HUES6 (cell line): ENCODE measurements at regions not wholly inside any gene's neighbourhood (a gene's known extent, or its start where the extent isn't known, plus 50 kb on each side); places are given as distances from the start of the nearest gene placed in this dataset.

ENCODE experiments used
- H3K27ac ChIP-seq: 2 replicates; pipeline ENCODE4 v1.7.0; 2013; ENCODE audit warnings: low read depth, mild to moderate bottlenecking, low read length, inconsistent platforms
- H3K27me3 ChIP-seq: 2 replicates; pipeline ENCODE4 v1.6.1; 2013; ENCODE audit warnings: low read length; ENCODE audit not compliant: control insufficient read depth, insufficient read depth
- H3K36me3 ChIP-seq: 2 replicates; pipeline ENCODE4 v1.6.1; 2013; ENCODE audit warnings: low read length; ENCODE audit not compliant: control insufficient read depth, insufficient read depth
- H3K4me1 ChIP-seq: 2 replicates; pipeline ENCODE4 v1.6.1; 2013; ENCODE audit warnings: low read length; ENCODE audit not compliant: control insufficient read depth, insufficient read depth
- H3K4me3 ChIP-seq: 2 replicates; pipeline ENCODE4 v1.5.1; 2013; ENCODE audit warnings: low read depth, low read length
- H3K9ac ChIP-seq: one replicate; pipeline ENCODE4 v1.6.1; 2013; ENCODE audit warnings: mild to moderate bottlenecking, low read length
- H3K9me3 ChIP-seq: 2 replicates; pipeline ENCODE4 v1.6.1; 2013; ENCODE audit warnings: low read depth, low read length; ENCODE audit not compliant: control insufficient read depth, insufficient read depth

- H3K27me3 ChIP-seq = no peaks in the 10 kb centered on the region
- no peaks in the 10 kb centered on the region for H3K36me3 ChIP-seq
- H3K4me3 ChIP-seq = no peak overlapping the region
- H3K9ac ChIP-seq = no peak overlapping the region
- H3K4me1 ChIP-seq = no peaks in the 10 kb centered on the region
- no peak overlapping the region for H3K27ac ChIP-seq
- no peaks in the 10 kb centered on the region for H3K9me3 ChIP-seq
Observed at GRCh38 chr1:208542309-208542708, 298.1 kb upstream of the PLXNA2 start.

GRCh38 chr1:208544053-208544452 lies 299.9 kb upstream of the PLXNA2 start:
- Histone ChIP-seq H3K9ac (no peak overlapping the region), H3K27me3 (no peaks in the 10 kb centered on the region), H3K36me3 (no peaks in the 10 kb centered on the region), H3K9me3 (no peaks in the 10 kb centered on the region), H3K4me3 (no peak overlapping the region), H3K27ac (no peak overlapping the region), H3K4me1 (no peaks in the 10 kb centered on the region)

GRCh38 chr1:208544794-208545193 lies 300.6 kb upstream of the PLXNA2 start:
- Histone ChIP-seq H3K9ac (no peak overlapping the region), H3K36me3 (no peaks in the 10 kb centered on the region)

GRCh38 chr1:208551024-208551423 lies 306.8 kb upstream of the PLXNA2 start:
- H3K27ac ChIP-seq = no peak overlapping the region
- no peaks in the 10 kb centered on the region for H3K36me3 ChIP-seq
- no peaks in the 10 kb centered on the region for H3K4me1 ChIP-seq
- H3K9ac ChIP-seq = no peak overlapping the region
- H3K27me3 ChIP-seq = no peaks in the 10 kb centered on the region
- H3K9me3 ChIP-seq = no peaks in the 10 kb centered on the region
- H3K4me3 ChIP-seq = no peak overlapping the region

More at GRCh38 chr1:208544794-208545193, 300.6 kb upstream of the PLXNA2 start:
- H3K27me3 ChIP-seq = no peaks in the 10 kb centered on the region
- H3K9me3 ChIP-seq = no peaks in the 10 kb centered on the region
- no peak overlapping the region for H3K4me3 ChIP-seq
- H3K27ac ChIP-seq = no peak overlapping the region
- no peaks in the 10 kb centered on the region for H3K4me1 ChIP-seq

GRCh38 chr1:208551633-208552320 lies 307.6 kb upstream of the PLXNA2 start:
- H3K9me3 ChIP-seq = no peaks in the 10 kb centered on the region
- no peaks in the 10 kb centered on the region for H3K27me3 ChIP-seq
- no peaks in the 10 kb centered on the region for H3K36me3 ChIP-seq
- H3K4me1 ChIP-seq = no peaks in the 10 kb centered on the region
- H3K9ac ChIP-seq = no peak overlapping the region
- H3K27ac ChIP-seq = no peak overlapping the region
- no peak overlapping the region for H3K4me3 ChIP-seq

GRCh38 chr1:208552928-208553327 lies 308.7 kb upstream of the PLXNA2 start:
- no peak overlapping the region for H3K4me3 ChIP-seq
- H3K27ac ChIP-seq = no peak overlapping the region
- no peaks in the 10 kb centered on the region for H3K9me3 ChIP-seq
- H3K9ac ChIP-seq = no peak overlapping the region
- no peaks in the 10 kb centered on the region for H3K4me1 ChIP-seq
- H3K36me3 ChIP-seq = no peaks in the 10 kb centered on the region
- no peaks in the 10 kb centered on the region for H3K27me3 ChIP-seq

GRCh38 chr1:208556461-208556860 lies 312.3 kb upstream of the PLXNA2 start:
- Histone ChIP-seq H3K27ac (no peak overlapping the region), H3K27me3 (no peaks in the 10 kb centered on the region), H3K36me3 (no peaks in the 10 kb centered on the region), H3K4me3 (no peak overlapping the region), H3K4me1 (no peaks in the 10 kb centered on the region), H3K9ac (no peak overlapping the region), H3K9me3 (no peaks in the 10 kb centered on the region)

GRCh38 chr1:208557046-208557722 lies 313.0 kb upstream of the PLXNA2 start:
- no peak overlapping the region for H3K9ac ChIP-seq
- no peaks in the 10 kb centered on the region for H3K36me3 ChIP-seq
- no peak overlapping the region for H3K4me3 ChIP-seq
- no peaks in the 10 kb centered on the region for H3K9me3 ChIP-seq
- H3K4me1 ChIP-seq = no peaks in the 10 kb centered on the region
- no peaks in the 10 kb centered on the region for H3K27me3 ChIP-seq
- no peak overlapping the region for H3K27ac ChIP-seq

GRCh38 chr1:208557723-208558094 lies 313.5 kb upstream of the PLXNA2 start:
- H3K9ac ChIP-seq = no peak overlapping the region
- H3K27me3 ChIP-seq = no peaks in the 10 kb centered on the region
- no peaks in the 10 kb centered on the region for H3K4me1 ChIP-seq
- no peaks in the 10 kb centered on the region for H3K36me3 ChIP-seq
- no peaks in the 10 kb centered on the region for H3K9me3 ChIP-seq
- no peak overlapping the region for H3K4me3 ChIP-seq
- H3K27ac ChIP-seq = no peak overlapping the region

GRCh38 chr1:208559597-208560329 lies 315.6 kb upstream of the PLXNA2 start:
- Histone ChIP-seq H3K27me3 (no peaks in the 10 kb centered on the region), H3K9me3 (no peaks in the 10 kb centered on the region), H3K4me3 (no peak overlapping the region), H3K27ac (no peak overlapping the region), H3K9ac (no peak overlapping the region), H3K4me1 (no peaks in the 10 kb centered on the region), H3K36me3 (no peaks in the 10 kb centered on the region)
